B cell (primary cell): ENCODE measurements at regions not wholly inside any gene's neighbourhood (a gene's known extent, or its start where the extent isn't known, plus 50 kb on each side); places are given as distances from the start of the nearest gene placed in this dataset.

ENCODE experiments used
- ATAC-seq: fragments of 200-7000 bp; cut with Tn5 transposase; one replicate; pipeline ENCODE4 v1.10.0; 2021; ENCODE audit warnings: low read depth, mild to moderate bottlenecking, moderate number of reproducible peaks, moderate library complexity
- CTCF ChIA-PET: fragments of 350-600 bp; sonication (Branson Sonifier 250); formaldehyde crosslinking; loops from one replicate; lab custom pipeline; 2021; ENCODE audit warnings: antibody characterized with exemption, inconsistent platforms; lab: Charles Lee
- POLR2A ChIA-PET: fragments of 350-600 bp; sonication (Branson Sonifier 250); formaldehyde crosslinking; loops from one replicate; lab custom pipeline; 2021; ENCODE audit warnings: antibody characterized with exemption; lab: Charles Lee
- DNase-seq: peaks from one replicate; pipeline ENCODE4 v3.0.0; 2013
- H2AFZ ChIP-seq: 2 replicates; pipeline ENCODE4 v1.6.1; 2012; ENCODE audit warnings: mild to moderate bottlenecking, low read depth, low read length; ENCODE audit not compliant: insufficient read depth, poor library complexity, severe bottlenecking
- H3K27ac ChIP-seq, 2 donors: 1 replicate in 1 of 2; 2 replicates in 1 of 2; pipeline ENCODE4 v1.5.1; 2012 to 2013; ENCODE audit warnings: low read length in 2 of 2, mild to moderate bottlenecking in 2 of 2, moderate library complexity in 1 of 2
- H3K27me3 ChIP-seq, 4 experiments: fragments of 200-600 bp in 1 of 4; sonication (generic) in 1 of 4; replicated peaks in 1 of 4; 1 replicate in 2 of 4; 2 replicates in 2 of 4; pipeline versions ENCODE4 v1.6.1 to v1.7.0; 2013 to 2016; ENCODE audit warnings: low read length in 3 of 4, mild to moderate bottlenecking in 2 of 4, mixed read lengths in 1 of 4, moderate library complexity in 1 of 4; ENCODE audit not compliant: insufficient read depth in 4 of 4, control insufficient read depth in 3 of 4; ENCODE audit errors: control extremely low read depth in 1 of 4
- H3K36me3 ChIP-seq, 2 experiments: replicated peaks in 1 of 2; 1 replicate in 1 of 2; 2 replicates in 1 of 2; pipeline versions ENCODE4 v1.6.1 to v1.7.1; 2013; ENCODE audit warnings: low read length in 1 of 2; ENCODE audit not compliant: insufficient read depth in 2 of 2, control insufficient read depth in 1 of 2; ENCODE audit errors: control extremely low read depth in 1 of 2, extremely low read depth in 1 of 2
- H3K4me1 ChIP-seq, 2 donors: fragments of 200-600 bp in 1 of 2; sonication (generic) in 1 of 2; 1 replicate in 1 of 2; 2 replicates in 1 of 2; pipeline versions ENCODE4 v1.5.1 to v1.6.1; 2013 to 2017; ENCODE audit warnings: low read length in 2 of 2; ENCODE audit not compliant: control insufficient read depth in 2 of 2, insufficient read depth in 2 of 2
- H3K4me2 ChIP-seq: replicated peaks from 2 replicates; pipeline ENCODE3; 2012; ENCODE audit warnings: mild to moderate bottlenecking, low read depth, low read length; ENCODE audit not compliant: poor library complexity, severe bottlenecking
- H3K4me3 ChIP-seq, 5 experiments: fragments of 200-600 bp in 1 of 5; sonication (generic) in 1 of 5; 1 replicate in 3 of 5; 2 replicates in 2 of 5; pipeline versions ENCODE4 v1.5.1 to v1.7.0; 2011 to 2016; ENCODE audit warnings: low read length in 4 of 5, mild to moderate bottlenecking in 4 of 5, low read depth in 2 of 5, control low read depth in 1 of 5, moderate library complexity in 1 of 5; ENCODE audit not compliant: insufficient read depth in 1 of 5; ENCODE audit errors: control extremely low read depth in 1 of 5, extremely low read depth in 1 of 5
- H3K79me2 ChIP-seq: fragments of 200-600 bp; sonication (generic); one replicate; pipeline ENCODE4 v1.6.0; 2016; ENCODE audit warnings: low read length; ENCODE audit not compliant: control insufficient read depth, insufficient read depth
- H3K9ac ChIP-seq: fragments of 200-600 bp; sonication (generic); 2 replicates; pipeline ENCODE4 v1.6.1; 2017; ENCODE audit warnings: mild to moderate bottlenecking, low read length, moderate library complexity
- H3K9me3 ChIP-seq, 3 donors: one replicate each; pipeline versions ENCODE4 v1.6.1 to v1.7.1; 2013; ENCODE audit warnings: low read length in 2 of 3; ENCODE audit not compliant: control insufficient read depth in 2 of 3, insufficient read depth in 1 of 3; ENCODE audit errors: control extremely low read depth in 1 of 3
- H4K20me1 ChIP-seq: 2 replicates; pipeline ENCODE4 v1.6.0; 2012; ENCODE audit warnings: mild to moderate bottlenecking, low read length; ENCODE audit not compliant: insufficient read depth, control insufficient read depth, poor library complexity, severe bottlenecking
- H3K27ac Mint-ChIP-seq: one replicate; pipeline ENCODE4 v1.8.0; 2021; ENCODE audit warnings: mixed read lengths
- H3K27me3 Mint-ChIP-seq: one replicate; pipeline ENCODE4 v1.8.0; 2021; ENCODE audit warnings: mixed read lengths
- H3K4me1 Mint-ChIP-seq: one replicate; pipeline ENCODE4 v1.8.0; 2021; ENCODE audit warnings: mixed read lengths
- H3K4me3 Mint-ChIP-seq: one replicate; pipeline ENCODE4 v1.8.0; 2021; ENCODE audit warnings: mixed read lengths
- H3K9me3 Mint-ChIP-seq: one replicate; pipeline ENCODE4 v1.8.0; 2022; ENCODE audit warnings: mixed read lengths; ENCODE audit not compliant: insufficient read depth
- EZH2 ChIP-seq: IDR thresholded peaks from 2 replicates; pipeline ENCODE4 v1.6.1; 2012; ENCODE audit warnings: borderline replicate concordance, low read depth, mild to moderate bottlenecking, moderate library complexity, low read length; ENCODE audit not compliant: insufficient read depth, poor library complexity, severe bottlenecking
- WGBS: methylation state at CpG from one replicate; pipeline ENCODE4 v1.1.5; 2013; ENCODE audit warnings: missing lambda C conversion rate; ENCODE audit not compliant: insufficient coverage; 5-methylcytosine and 5-hydroxymethylcytosine counted together
- intact Hi-C: fragments of 100-400 bp; cut with micrococcal nuclease; formaldehyde crosslinking; loops from one replicate; pipeline ENCODE4 v1.10.0; 2022
- TF ChIP-seq, protein P1 (sequence below): fragments of 200-600 bp; IDR thresholded peaks from one replicate; pipeline ENCODE4 v1.8.0; 2022; ENCODE audit warnings: antibody characterized with exemption, mild to moderate bottlenecking

DNA sequence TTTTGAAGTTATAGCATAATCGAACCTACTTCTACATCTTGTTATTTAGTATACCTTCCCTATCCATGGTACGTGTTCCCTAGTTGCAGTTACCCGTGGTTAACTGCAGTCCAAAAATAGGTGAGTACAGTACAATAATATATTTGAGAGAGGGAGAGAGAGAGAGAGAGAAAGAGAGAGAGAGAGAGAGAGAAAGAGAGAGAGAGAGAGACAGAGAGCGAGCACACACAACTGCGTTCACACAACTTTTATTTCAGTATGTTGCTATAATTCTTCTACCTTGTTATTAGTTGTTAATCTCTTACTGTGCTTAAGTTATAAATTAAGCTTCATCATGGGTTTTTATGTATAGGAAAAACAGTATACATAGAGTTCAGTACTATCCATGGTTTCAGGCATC, 928.1 kb downstream of the TUSC7 start:
- no peaks in the 10 kb centered on the region for H3K9me3 Mint-ChIP-seq
- TF ChIP-seq, protein P1, sequence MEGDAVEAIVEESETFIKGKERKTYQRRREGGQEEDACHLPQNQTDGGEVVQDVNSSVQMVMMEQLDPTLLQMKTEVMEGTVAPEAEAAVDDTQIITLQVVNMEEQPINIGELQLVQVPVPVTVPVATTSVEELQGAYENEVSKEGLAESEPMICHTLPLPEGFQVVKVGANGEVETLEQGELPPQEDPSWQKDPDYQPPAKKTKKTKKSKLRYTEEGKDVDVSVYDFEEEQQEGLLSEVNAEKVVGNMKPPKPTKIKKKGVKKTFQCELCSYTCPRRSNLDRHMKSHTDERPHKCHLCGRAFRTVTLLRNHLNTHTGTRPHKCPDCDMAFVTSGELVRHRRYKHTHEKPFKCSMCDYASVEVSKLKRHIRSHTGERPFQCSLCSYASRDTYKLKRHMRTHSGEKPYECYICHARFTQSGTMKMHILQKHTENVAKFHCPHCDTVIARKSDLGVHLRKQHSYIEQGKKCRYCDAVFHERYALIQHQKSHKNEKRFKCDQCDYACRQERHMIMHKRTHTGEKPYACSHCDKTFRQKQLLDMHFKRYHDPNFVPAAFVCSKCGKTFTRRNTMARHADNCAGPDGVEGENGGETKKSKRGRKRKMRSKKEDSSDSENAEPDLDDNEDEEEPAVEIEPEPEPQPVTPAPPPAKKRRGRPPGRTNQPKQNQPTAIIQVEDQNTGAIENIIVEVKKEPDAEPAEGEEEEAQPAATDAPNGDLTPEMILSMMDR = no peak
- TF ChIP-seq EZH2 = no peak
- POLR2A ChIA-PET = no interaction called here
- H2AFZ ChIP-seq = no peak overlapping the region
- H3K27ac ChIP-seq = no peak overlapping the region
- no CpG with 5 or more reads among the region's 5 CpGs for WGBS
- H3K27me3 Mint-ChIP-seq = no peaks in the 10 kb centered on the region
- no peak for ATAC-seq
- H3K27ac Mint-ChIP-seq = no peak overlapping the region
- no peak overlapping the region for H3K4me3 ChIP-seq
- no peak overlapping the region for H3K9ac ChIP-seq
- intact Hi-C loops = no loop called here
- no peaks in the 10 kb centered on the region for H3K36me3 ChIP-seq
- H3K27me3 ChIP-seq = no peaks in the 10 kb centered on the region
- no peaks in the 10 kb centered on the region for H3K79me2 ChIP-seq
- no peaks in the 10 kb centered on the region for H3K4me1 Mint-ChIP-seq
- no peak for DNase-seq
- H3K9me3 ChIP-seq = no peaks in the 10 kb centered on the region
- H3K4me3 Mint-ChIP-seq = no peak overlapping the region
- no peaks in the 10 kb centered on the region for H3K4me1 ChIP-seq
- CTCF ChIA-PET = no interaction called here
- H3K4me2 ChIP-seq = no peak overlapping the region
- H4K20me1 ChIP-seq = no peaks in the 10 kb centered on the region

DNA sequence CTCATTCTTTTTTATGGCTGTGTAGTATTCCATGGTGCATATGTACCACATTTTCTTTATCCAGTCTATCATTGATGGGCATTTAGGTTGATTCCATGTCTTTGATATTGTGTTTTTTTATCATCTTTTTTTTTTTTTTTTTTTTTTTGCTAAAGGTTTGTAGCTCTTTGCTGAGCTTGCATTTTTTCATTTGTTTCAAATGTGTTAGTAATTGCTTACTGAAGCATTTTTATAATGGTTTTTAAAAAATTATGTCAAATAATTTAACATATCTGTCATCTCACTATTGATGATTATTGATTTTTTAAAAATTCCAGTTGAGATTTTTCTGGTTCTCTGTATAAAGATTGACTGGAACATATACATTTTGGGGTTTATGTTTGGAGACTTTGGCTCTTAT, 934.6 kb downstream of the TUSC7 start:
- Histone ChIP-seq H3K4me3 (no peak overlapping the region), H3K9ac (no peak overlapping the region), H4K20me1 (no peaks in the 10 kb centered on the region), H2AFZ (no peak overlapping the region), H3K79me2 (no peaks in the 10 kb centered on the region), H3K4me1 (no peaks in the 10 kb centered on the region), H3K9me3 (no peaks in the 10 kb centered on the region), H3K36me3 (no peaks in the 10 kb centered on the region), H3K27me3 (no peaks in the 10 kb centered on the region), H3K4me2 (no peak overlapping the region), H3K27ac (no peak overlapping the region)
- Mint-ChIP-seq H3K27me3 (no peaks in the 10 kb centered on the region), H3K9me3 (no peaks in the 10 kb centered on the region), H3K4me3 (no peak overlapping the region), H3K4me1 (no peaks in the 10 kb centered on the region), H3K27ac (no peak overlapping the region)
- ChIA-PET POLR2A (no interaction called here), CTCF (interaction anchor here (0.6 kb wide), 1 partner anchor 52 kb away, joined by 3 read pairs; no protein-coding TSS in a partner anchor)
- DNase-seq = no peak
- TF ChIP-seq EZH2 = no peak
- TF ChIP-seq, protein P1 = no peak
- intact Hi-C loops = no loop called here
- no peak for ATAC-seq
